ENCODE measurements at regions not wholly inside any gene's neighbourhood (a gene's known extent, or its start where the extent isn't known, plus 50 kb on each side); places are given as distances from the start of the nearest gene placed in this dataset.
"Not testable (repeated sequence)": the region's sequence is repeated elsewhere in the genome, so short reads cannot be mapped to it uniquely, and the experiment has no call there.

DNA sequence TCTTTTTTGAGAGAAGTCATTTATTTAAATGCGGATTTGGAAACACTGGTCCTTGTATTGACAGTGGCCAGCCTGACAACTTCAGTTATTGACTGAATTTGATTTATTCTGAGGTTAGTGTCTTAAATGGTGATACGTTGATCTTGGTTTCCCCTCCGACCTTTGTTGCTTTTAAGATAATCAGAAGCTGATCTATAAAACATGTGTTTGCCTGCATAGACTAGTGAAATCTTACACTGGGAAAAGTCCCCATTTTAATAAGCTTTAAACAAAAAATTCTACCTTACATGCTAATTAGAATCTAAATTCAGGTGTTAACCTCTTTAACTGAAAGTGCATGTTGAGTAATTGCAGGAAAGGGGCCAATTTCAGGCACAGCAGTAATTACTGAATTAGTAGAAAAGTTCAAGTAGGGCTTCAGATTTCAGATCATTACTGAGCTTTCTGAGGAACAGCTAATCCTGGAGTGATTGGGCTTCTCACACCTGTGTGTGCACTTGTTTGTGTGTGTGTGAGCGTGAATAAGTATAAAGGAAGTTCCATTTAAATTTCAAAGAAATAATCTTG, 221.4 kb downstream of the SOX2 start:
- ChIA-PET POLR2A (no interaction called here), CTCF (no interaction called here)
- Histone ChIP-seq H3K4me3 (ENCODE audit: low read depth, low read length) (no peak overlapping the region), H3K36me3 (ENCODE audit: control insufficient read depth, insufficient read depth, low read length) (no peaks in the 10 kb centered on the region), H3K27me3 (replicated peaks; ENCODE audit: control insufficient read depth, insufficient read depth, low read length) (no peaks in the 10 kb centered on the region), H3K9me3 (0 out of 2 replicates have a peak, but pooled peaks cover 5% of the 10 kb centered on the region), H3K4me1 (no peaks in the 10 kb centered on the region)
- TF ChIP-seq, protein P1, sequence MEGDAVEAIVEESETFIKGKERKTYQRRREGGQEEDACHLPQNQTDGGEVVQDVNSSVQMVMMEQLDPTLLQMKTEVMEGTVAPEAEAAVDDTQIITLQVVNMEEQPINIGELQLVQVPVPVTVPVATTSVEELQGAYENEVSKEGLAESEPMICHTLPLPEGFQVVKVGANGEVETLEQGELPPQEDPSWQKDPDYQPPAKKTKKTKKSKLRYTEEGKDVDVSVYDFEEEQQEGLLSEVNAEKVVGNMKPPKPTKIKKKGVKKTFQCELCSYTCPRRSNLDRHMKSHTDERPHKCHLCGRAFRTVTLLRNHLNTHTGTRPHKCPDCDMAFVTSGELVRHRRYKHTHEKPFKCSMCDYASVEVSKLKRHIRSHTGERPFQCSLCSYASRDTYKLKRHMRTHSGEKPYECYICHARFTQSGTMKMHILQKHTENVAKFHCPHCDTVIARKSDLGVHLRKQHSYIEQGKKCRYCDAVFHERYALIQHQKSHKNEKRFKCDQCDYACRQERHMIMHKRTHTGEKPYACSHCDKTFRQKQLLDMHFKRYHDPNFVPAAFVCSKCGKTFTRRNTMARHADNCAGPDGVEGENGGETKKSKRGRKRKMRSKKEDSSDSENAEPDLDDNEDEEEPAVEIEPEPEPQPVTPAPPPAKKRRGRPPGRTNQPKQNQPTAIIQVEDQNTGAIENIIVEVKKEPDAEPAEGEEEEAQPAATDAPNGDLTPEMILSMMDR (IDR thresholded peaks at IDR 0.05; ENCODE audit: insufficient read depth in 1 of 2, low read depth in 1 of 2, low read length in 1 of 2, severe bottlenecking in 1 of 2, unreplicated experiment in 1 of 2) = no peak
- no peaks in the 10 kb centered on the region for H3K4me1 Mint-ChIP-seq (ENCODE audit: low read depth, unreplicated experiment)
- BruUV-seq (replicated peaks) = no TSS peak
- H3K36me3 Mint-ChIP-seq (ENCODE audit: insufficient read depth, unreplicated experiment) = no peaks in the 10 kb centered on the region
- no peak for DNase-seq
- no peak overlapping the region for H3K27ac Mint-ChIP-seq (ENCODE audit: unreplicated experiment)
- peaks cover 14% of the 10 kb centered on the region for H3K9me3 Mint-ChIP-seq (ENCODE audit: unreplicated experiment)
- intact Hi-C loops (cut with micrococcal nuclease; ENCODE audit: unreplicated experiment) = no loop called here
- no peaks in the 10 kb centered on the region for H3K27me3 Mint-ChIP-seq (ENCODE audit: insufficient read depth, unreplicated experiment)
- H3K4me3 Mint-ChIP-seq (ENCODE audit: unreplicated experiment) = no peak overlapping the region

DNA sequence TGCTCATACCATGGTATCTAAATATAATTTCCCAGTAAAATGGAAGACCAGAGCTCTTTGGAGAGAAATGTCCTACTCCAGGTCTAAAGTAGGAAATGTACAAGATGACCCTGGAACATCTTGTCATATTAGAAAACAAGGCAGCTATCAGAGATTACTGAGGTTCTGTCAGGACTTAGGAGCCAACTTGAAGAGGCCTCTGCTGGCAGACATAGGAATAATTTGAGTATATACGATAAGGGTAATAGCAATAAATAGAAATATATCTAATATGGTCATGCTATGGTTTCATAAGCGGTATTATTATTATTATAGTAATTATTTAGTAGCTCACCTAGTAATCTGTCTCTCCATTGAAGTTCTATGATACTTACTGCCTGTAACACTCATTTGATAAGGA, 224.2 kb downstream of the SOX2 start:
- H3K27ac Mint-ChIP-seq (ENCODE audit: unreplicated experiment) = no peak overlapping the region
- DNase-seq = no peak
- no peaks in the 10 kb centered on the region for H3K9me3 ChIP-seq
- H3K4me1 Mint-ChIP-seq (ENCODE audit: low read depth, unreplicated experiment) = no peaks in the 10 kb centered on the region
- no peaks in the 10 kb centered on the region for H3K4me1 ChIP-seq
- no peaks in the 10 kb centered on the region for H3K27me3 Mint-ChIP-seq (ENCODE audit: insufficient read depth, unreplicated experiment)
- no peaks in the 10 kb centered on the region for H3K36me3 Mint-ChIP-seq (ENCODE audit: insufficient read depth, unreplicated experiment)
- ChIA-PET CTCF (no interaction called here), POLR2A (no interaction called here)
- BruUV-seq (replicated peaks) = no TSS peak
- TF ChIP-seq, protein P1 (IDR thresholded peaks at IDR 0.05; ENCODE audit: insufficient read depth in 1 of 2, low read depth in 1 of 2, low read length in 1 of 2, severe bottlenecking in 1 of 2, unreplicated experiment in 1 of 2) = no peak
- no peaks in the 10 kb centered on the region for H3K9me3 Mint-ChIP-seq (ENCODE audit: unreplicated experiment)
- intact Hi-C loops (cut with micrococcal nuclease; ENCODE audit: unreplicated experiment) = no loop called here
- no peaks in the 10 kb centered on the region for H3K27me3 ChIP-seq (replicated peaks; ENCODE audit: control insufficient read depth, insufficient read depth, low read length)
- H3K36me3 ChIP-seq (ENCODE audit: control insufficient read depth, insufficient read depth, low read length) = no peaks in the 10 kb centered on the region
- no peak overlapping the region for H3K4me3 Mint-ChIP-seq (ENCODE audit: unreplicated experiment)
- H3K4me3 ChIP-seq (ENCODE audit: low read depth, low read length) = no peak overlapping the region

DNA sequence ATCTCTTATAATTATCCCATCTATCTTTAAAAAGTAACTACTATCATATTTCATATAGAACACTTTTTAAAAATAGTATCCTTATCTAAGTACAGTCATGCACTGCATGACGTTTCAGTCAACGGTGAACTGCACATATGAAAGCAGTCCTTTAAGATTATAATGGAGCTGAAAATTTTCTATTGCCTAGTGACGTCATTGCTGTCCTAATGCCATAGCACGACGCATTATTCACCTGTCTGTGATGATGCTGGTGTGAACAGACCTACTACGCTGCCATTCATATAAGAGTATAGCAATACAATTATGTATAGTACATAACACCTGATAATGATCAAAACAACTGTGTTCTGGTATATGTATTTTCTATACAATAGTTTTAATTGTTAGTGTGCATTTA, 225.0 kb downstream of the SOX2 start:
- H3K4me3 ChIP-seq (ENCODE audit: low read depth, low read length) = no peak overlapping the region
- intact Hi-C loops (cut with micrococcal nuclease; ENCODE audit: unreplicated experiment) = no loop called here
- Mint-ChIP-seq H3K9me3 (ENCODE audit: unreplicated experiment) (no peaks in the 10 kb centered on the region), H3K27ac (ENCODE audit: unreplicated experiment) (no peak overlapping the region), H3K36me3 (ENCODE audit: insufficient read depth, unreplicated experiment) (no peaks in the 10 kb centered on the region), H3K27me3 (ENCODE audit: insufficient read depth, unreplicated experiment) (no peaks in the 10 kb centered on the region), H3K4me1 (ENCODE audit: low read depth, unreplicated experiment) (peaks cover 6% of the 10 kb centered on the region), H3K4me3 (ENCODE audit: unreplicated experiment) (no peak overlapping the region)
- H3K36me3 ChIP-seq (ENCODE audit: control insufficient read depth, insufficient read depth, low read length) = no peaks in the 10 kb centered on the region
- TF ChIP-seq, protein P1 (IDR thresholded peaks at IDR 0.05; ENCODE audit: insufficient read depth in 1 of 2, low read depth in 1 of 2, low read length in 1 of 2, severe bottlenecking in 1 of 2, unreplicated experiment in 1 of 2) = no peak
- ChIA-PET POLR2A (no interaction called here), CTCF (no interaction called here)
- no peaks in the 10 kb centered on the region for H3K27me3 ChIP-seq (replicated peaks; ENCODE audit: control insufficient read depth, insufficient read depth, low read length)
- H3K9me3 ChIP-seq = no peaks in the 10 kb centered on the region
- no TSS peak for BruUV-seq (replicated peaks)
- no peak for DNase-seq
- H3K4me1 ChIP-seq = no peaks in the 10 kb centered on the region

DNA sequence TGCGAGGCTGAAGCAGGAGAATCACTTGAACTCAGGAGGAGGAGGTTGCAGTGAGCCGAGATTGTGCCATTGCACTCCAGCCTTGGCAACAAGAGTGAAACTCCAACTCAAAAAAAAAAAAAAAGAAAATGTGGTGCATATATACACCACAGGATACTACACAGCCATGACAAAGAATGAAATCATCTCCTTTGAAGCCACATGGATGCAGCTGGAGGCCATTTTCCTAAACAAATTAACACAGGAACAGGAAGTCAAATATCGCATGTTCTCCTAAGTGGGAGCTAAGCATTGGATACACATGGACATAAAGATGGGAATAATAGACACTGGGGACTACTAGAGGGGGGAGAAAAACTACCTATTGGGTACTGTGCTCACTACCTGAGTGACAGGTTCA, 226.9 kb downstream of the SOX2 start:
- CTCF ChIA-PET = interaction anchor here (0.7 kb wide), 1 partner anchor 238 kb away, joined by 3 read pairs; no protein-coding TSS in a partner anchor

More for the DNA sequence above, 226.9 kb downstream of the SOX2 start:
- H3K4me1 Mint-ChIP-seq (ENCODE audit: low read depth, unreplicated experiment) = peaks cover 15% of the 10 kb centered on the region
- H3K27me3 ChIP-seq (replicated peaks; ENCODE audit: control insufficient read depth, insufficient read depth, low read length); POLR2A ChIA-PET; H3K4me1 ChIP-seq; H3K27ac Mint-ChIP-seq (ENCODE audit: unreplicated experiment); DNase-seq; H3K4me3 Mint-ChIP-seq (ENCODE audit: unreplicated experiment); intact Hi-C loops (cut with micrococcal nuclease; ENCODE audit: unreplicated experiment); H3K36me3 Mint-ChIP-seq (ENCODE audit: insufficient read depth, unreplicated experiment); H3K9me3 Mint-ChIP-seq (ENCODE audit: unreplicated experiment); H3K36me3 ChIP-seq (ENCODE audit: control insufficient read depth, insufficient read depth, low read length); H3K9me3 ChIP-seq; BruUV-seq (replicated peaks); H3K27me3 Mint-ChIP-seq (ENCODE audit: insufficient read depth, unreplicated experiment); H3K4me3 ChIP-seq (ENCODE audit: low read depth, low read length): not testable (repeated sequence)
